ENCODE measurements at regions not wholly inside any gene's neighbourhood (a gene's known extent, or its start where the extent isn't known, plus 50 kb on each side); places are given as distances from the start of the nearest gene placed in this dataset.
A peak's percentile ranks its signal among the peaks of the same experiment; 100 is the strongest.

- no peak for DNase-seq
Measured at GRCh38 chr3:31157047-31157694, 262.7 kb upstream of the GADL1 start.

GRCh38 chr3:31157893-31158620 is 263.6 kb upstream of the GADL1 start:
- peak; percentile 95 for DNase-seq

GRCh38 chr3:31159331-31160039 is 265.0 kb upstream of the GADL1 start:
- DNase-seq = no peak

- DNase-seq = no peak
Measured at GRCh38 chr3:31161889-31162288, 267.4 kb upstream of the GADL1 start.

GRCh38 chr3:31164381-31164780 is 269.9 kb upstream of the GADL1 start:
- DNase-seq = no peak

- no peak for DNase-seq
Measured at GRCh38 chr3:31165399-31165860, 271.0 kb upstream of the GADL1 start.

GRCh38 chr3:31166249-31166885 is 271.9 kb upstream of the GADL1 start:
- DNase-seq = peak; percentile 94

GRCh38 chr3:31167666-31168065 is 273.2 kb upstream of the GADL1 start:
- no peak for DNase-seq

GRCh38 chr3:31170932-31171670 is 276.6 kb upstream of the GADL1 start:
- DNase-seq = peak; percentile 98

GRCh38 chr3:31172336-31172735 is 277.9 kb upstream of the GADL1 start:
- no peak for DNase-seq

- no peak for DNase-seq
Measured at GRCh38 chr3:31173118-31173718, 278.8 kb upstream of the GADL1 start.

- DNase-seq = no peak
Measured at GRCh38 chr3:31174079-31174478, 279.6 kb upstream of the GADL1 start.

GRCh38 chr3:31176045-31176444 is 281.6 kb upstream of the GADL1 start:
- DNase-seq = no peak

GRCh38 chr3:31178467-31178866 is 284.0 kb upstream of the GADL1 start:
- DNase-seq = no peak

GRCh38 chr3:31179768-31180167 is 285.3 kb upstream of the GADL1 start:
- DNase-seq = no peak

- no peak for DNase-seq
Measured at GRCh38 chr3:31180274-31180673, 285.8 kb upstream of the GADL1 start.

- DNase-seq = no peak
Measured at GRCh38 chr3:31181661-31182060, 287.2 kb upstream of the GADL1 start.

GRCh38 chr3:31182661-31183060 is 288.2 kb upstream of the GADL1 start:
- no peak for DNase-seq

- DNase-seq = no peak
Measured at GRCh38 chr3:31184261-31185061, 290.0 kb upstream of the GADL1 start.

- DNase-seq = no peak
Measured at GRCh38 chr3:31185062-31185357, 290.5 kb upstream of the GADL1 start.

GRCh38 chr3:31186041-31186440 is 291.6 kb upstream of the GADL1 start:
- DNase-seq = no peak

All from fibroblast of skin of abdomen (primary cell).